ENCODE measurements at regions not wholly inside any gene's neighbourhood (a gene's known extent, or its start where the extent isn't known, plus 50 kb on each side); places are given as distances from the start of the nearest gene placed in this dataset.

- TF ChIP-seq, protein P1, sequence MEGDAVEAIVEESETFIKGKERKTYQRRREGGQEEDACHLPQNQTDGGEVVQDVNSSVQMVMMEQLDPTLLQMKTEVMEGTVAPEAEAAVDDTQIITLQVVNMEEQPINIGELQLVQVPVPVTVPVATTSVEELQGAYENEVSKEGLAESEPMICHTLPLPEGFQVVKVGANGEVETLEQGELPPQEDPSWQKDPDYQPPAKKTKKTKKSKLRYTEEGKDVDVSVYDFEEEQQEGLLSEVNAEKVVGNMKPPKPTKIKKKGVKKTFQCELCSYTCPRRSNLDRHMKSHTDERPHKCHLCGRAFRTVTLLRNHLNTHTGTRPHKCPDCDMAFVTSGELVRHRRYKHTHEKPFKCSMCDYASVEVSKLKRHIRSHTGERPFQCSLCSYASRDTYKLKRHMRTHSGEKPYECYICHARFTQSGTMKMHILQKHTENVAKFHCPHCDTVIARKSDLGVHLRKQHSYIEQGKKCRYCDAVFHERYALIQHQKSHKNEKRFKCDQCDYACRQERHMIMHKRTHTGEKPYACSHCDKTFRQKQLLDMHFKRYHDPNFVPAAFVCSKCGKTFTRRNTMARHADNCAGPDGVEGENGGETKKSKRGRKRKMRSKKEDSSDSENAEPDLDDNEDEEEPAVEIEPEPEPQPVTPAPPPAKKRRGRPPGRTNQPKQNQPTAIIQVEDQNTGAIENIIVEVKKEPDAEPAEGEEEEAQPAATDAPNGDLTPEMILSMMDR (IDR thresholded peaks at IDR 0.05) = no peak
Observed at GRCh38 chr2:82257796-82258555, 1953.4 kb upstream of the LRRTM1 start.

DNA sequence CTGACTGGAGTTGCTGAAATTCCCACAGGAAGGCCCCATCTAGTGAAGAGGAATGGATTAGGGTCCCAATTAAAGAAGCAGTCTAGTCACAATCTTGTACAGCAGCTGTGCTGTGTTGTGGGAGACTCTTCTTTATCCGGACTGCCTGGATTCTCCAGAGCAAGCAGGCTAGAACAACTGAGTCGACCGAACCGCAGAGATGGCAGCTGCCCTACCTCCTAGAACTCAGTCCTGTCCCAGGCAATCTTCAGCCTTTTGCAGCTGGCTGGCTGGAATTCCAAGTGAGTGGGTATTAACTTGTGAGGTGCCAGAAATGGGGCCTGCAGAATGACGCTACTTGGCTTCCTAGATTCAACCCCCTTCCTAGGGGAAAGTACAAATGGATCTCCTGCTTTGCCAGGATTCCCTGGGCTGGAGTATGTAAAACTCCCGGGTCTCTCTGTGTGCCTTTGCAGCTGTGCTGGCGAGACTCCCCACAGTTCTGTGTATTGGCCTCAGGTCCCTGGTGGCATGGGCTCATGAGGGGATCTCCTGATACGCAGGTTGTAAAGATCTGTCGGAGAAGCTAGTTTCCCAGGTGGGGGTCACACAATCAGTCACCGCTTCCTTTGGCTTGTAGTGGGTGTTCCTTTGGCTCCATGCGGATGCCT lies 1952.6 kb upstream of the LRRTM1 start:
- TF ChIP-seq, protein P1 (IDR thresholded peaks at IDR 0.05) = no peak

DNA sequence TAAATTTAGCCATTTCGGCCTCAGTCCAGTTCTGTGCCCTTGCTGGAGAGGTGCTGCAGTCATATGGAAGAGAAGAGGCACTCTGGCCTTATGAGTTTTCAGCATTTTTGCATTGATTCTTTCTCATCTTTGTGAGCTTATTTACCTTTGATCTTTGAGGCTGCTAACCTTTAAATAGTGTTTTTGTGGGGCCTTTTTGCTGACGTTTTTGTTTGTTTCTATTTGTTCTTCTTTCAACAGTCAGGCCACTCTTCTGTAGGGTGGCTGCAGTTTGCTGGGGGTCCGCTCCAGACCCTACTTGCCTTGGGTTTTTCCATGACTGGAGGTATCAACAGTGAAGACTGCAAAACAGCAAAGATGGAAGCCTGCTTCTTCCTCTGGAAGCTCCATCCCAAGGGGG lies 1951.7 kb upstream of the LRRTM1 start:
- TF ChIP-seq, protein P1 (IDR thresholded peaks at IDR 0.05) = no peak

DNA sequence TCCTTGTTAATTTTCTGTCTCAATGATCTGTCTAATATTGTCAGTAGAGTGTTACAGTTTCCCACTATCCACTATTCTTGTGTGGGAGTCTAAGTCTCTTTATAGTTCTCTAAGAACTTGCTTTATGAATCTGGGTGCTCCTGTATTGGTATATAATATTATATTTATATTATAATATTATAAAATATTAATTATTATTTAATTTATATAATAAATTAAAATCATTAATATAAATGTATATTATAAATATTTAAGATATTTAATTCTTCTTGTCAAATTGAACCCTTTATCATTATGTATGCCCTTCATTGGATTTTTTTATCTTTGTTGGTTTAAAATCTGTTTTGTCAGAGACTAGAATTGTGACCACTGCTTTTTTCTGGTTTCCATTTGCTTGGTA lies 1950.2 kb upstream of the LRRTM1 start:
- TF ChIP-seq, protein P1 (IDR thresholded peaks at IDR 0.05) = no peak

GRCh38 chr2:82246220-82246775 lies 1941.7 kb upstream of the LRRTM1 start:
- TF ChIP-seq, protein P1 (IDR thresholded peaks at IDR 0.05) = no peak

GRCh38 chr2:82239176-82239575 lies 1934.6 kb upstream of the LRRTM1 start:
- TF ChIP-seq, protein P1 (IDR thresholded peaks at IDR 0.05) = no peak

DNA sequence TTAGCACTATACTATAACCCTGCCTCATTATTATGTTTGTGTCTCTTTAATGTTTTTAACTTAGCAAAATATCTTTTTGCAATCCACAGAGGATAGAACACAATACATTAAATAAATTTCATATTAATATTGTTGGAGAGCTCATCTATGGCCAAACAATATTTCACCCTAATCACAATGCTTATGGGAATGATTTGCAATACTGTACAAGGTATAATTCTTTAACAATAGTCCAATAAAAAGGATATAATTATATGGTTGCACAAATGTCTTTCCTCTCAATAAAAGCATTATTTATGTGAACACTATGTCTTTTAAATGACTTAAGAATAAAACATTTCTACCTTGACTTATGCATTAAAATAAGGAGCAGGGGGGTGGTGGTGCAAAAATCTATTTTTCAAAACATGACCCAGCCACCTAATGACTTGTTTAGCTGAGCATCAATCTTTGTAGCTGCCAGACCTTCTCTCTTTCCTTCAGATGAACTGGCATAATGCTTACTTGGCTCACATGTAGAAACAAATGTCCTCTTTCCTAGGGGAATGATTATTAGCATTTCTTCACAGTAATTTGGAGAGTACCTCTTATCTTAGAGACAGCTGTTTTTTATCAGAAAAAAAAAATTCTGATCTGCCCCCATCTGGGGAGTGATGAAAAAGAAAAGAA lies 1933.6 kb upstream of the LRRTM1 start:
- TF ChIP-seq, protein P1 (IDR thresholded peaks at IDR 0.05) = no peak
